Inflammatory macrophage (primary cell): ENCODE measurements at regions not wholly inside any gene's neighbourhood (a gene's known extent, or its start where the extent isn't known, plus 50 kb on each side); places are given as distances from the start of the nearest gene placed in this dataset.

Source experiments
- DNase-seq, 2 donors: peaks; one replicate each; pipeline ENCODE4 v3.0.0-alpha.2; 2020 to 2022

DNA sequence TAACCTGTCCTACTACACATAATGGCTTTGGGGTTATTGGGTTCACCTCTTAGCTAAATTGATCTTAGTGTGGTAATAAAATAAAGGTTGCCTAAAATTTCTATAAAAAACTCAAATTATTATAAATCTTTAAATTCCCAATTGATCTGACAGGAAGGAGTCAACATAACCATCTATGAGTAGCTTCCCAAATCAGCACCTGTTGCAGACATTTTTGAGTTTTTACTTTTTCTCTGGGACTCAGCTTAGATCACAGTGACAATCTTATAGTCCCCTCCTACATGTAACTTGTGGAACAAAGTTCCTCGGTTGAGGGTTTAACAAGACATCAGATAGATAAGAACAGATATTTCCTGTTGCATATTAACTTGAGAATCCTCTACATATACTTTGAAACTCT lies 601.0 kb downstream of the TUSC7 start:
- no peak for DNase-seq

DNA sequence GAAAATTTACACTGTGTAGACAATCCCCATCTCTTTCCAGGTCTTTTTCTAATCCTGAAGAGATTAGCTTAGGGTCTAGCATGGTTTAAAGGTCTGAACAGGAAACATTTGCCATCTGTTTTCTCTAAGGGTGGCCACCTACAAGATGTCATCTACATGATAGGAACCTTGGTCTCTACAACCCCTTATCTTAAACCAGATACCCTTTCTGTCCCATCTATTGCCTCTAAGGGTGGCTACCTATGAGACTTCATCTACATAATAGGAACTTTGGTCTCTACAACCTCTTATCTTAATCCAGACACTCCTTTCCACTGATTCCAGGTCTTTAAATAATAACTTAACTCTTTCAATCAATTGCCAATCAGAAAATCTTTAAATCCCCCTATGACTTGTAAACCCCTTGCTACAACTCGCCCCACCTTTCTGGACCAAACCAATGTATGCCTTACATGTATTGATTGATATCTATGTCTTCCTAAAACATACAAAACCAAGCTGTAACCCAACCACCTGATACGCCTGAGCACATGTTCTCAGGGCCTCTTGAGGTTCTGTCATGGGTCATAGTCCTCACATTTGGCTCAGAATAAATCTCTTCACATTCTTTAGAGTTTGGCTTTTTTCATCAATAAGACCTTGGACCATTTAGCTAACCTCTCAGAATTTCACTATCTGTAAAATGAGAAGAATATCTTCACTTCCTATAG lies 605.0 kb downstream of the TUSC7 start:
- no peak for DNase-seq

DNA sequence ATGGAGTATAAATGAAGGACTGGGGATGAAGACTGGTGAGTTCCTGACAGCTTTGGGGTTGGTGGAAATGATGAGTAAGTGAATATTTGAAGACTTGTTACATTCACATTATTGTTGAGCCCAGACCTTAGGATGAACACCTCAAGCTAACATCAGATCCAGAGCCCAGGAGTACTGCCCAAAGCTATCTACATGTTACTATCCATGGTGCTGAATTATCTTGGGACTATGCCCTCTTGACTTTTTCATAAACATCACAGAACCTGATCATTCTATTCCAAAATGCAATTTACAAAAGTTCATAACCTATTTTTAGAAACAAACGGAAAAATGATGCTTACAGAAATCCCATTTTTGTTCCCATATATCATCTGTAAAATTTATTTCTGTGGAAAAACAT lies 613.3 kb downstream of the TUSC7 start:
- peak in 1 of 2 donors; percentile 1 for DNase-seq

DNA sequence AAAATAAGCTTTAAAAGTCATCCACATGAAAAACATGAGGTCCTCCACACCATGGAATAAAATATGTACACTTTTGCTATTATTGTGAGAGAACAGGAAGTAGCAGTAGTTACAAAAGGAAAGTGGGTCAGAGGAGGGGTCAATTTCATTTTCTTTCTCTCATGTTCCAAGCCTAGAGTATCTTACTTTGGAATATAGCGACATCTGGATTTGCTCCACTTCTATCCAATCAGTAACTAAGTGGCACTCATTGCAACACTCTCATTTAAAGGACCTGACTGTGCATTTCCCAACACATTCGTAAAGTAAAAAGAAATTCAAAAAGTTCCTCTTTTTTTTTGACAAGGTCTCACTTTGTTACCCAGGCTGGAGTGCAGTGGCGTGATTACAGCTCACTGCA lies 637.3 kb downstream of the TUSC7 start:
- peak; percentile 1 to 46 for DNase-seq

DNA sequence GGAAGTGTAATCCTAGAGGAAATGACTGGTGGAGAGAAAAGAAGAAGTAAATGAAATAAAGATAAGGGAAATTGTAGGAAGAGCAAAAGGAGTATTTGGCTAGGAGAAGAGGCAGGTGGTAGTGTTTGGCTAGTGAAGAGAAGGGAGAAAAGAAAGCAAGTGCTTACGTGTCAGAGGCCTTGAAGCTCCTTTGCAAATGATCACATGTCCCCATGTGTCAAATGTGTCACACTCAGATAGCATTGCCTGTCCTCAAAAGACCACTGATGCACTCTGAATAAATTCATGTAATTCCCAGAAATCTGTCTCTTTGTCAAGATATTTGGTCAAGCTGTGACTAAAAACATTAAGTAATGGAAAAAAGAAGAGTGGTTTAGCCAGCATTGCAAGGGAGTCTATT lies 639.3 kb downstream of the TUSC7 start:
- DNase-seq, result no peak

DNA sequence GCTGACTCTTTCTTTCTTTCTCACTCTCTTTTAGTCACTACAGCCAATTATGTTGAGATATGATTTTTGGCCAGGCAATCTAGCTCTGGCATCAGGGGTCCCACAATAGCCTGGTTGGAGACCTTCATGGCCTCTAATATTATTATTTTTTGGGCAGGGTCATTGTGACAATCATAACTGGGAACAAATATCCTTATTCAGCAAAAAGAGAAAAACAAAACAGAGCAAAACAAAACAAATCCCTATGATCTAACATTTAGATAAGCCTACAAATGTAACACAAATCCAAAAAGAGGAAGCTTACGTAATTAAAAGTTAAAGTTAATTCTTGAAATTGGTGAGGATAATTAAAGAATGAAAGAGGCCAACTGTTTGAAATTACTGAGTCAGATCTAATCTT lies 640.0 kb downstream of the TUSC7 start:
- no peak for DNase-seq

DNA sequence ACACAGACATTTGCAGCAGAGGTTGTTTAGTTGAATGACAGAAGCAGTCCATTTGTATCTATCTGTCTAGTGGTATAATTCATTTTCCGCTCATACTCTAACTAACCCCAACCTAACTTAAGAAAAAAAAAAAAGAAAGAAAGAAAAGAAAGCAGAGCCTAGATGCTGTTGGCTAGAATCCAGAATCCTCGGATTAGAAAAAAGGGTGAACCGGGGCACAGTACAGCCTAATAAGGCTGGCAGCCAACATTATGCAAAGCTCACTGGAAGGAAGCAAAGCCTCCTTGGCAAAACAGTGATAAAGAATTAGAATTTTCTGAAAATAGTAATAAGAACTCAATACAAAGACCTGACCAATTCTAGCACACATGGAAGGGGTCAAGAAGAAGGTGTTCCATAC lies 640.8 kb downstream of the TUSC7 start:
- no peak for DNase-seq

DNA sequence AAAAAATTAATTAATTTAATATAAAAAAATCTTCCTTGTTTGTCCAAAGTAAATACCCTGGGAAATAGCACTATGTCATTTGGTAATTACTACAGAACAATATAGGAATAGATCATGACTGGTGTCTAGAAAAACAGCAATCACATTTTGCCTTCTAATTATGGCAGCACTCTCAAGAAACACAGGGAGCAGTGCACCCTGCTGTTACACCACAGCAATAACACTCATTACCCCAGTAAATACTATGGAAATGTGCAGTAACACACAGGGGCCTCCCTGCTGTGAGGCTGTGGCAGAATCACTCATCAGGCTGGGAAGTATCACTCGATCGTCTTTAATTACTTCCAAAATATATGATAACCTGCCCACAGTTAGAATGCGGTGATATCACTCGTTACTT lies 646.0 kb downstream of the TUSC7 start:
- peak; percentile 23 to 29 for DNase-seq

DNA sequence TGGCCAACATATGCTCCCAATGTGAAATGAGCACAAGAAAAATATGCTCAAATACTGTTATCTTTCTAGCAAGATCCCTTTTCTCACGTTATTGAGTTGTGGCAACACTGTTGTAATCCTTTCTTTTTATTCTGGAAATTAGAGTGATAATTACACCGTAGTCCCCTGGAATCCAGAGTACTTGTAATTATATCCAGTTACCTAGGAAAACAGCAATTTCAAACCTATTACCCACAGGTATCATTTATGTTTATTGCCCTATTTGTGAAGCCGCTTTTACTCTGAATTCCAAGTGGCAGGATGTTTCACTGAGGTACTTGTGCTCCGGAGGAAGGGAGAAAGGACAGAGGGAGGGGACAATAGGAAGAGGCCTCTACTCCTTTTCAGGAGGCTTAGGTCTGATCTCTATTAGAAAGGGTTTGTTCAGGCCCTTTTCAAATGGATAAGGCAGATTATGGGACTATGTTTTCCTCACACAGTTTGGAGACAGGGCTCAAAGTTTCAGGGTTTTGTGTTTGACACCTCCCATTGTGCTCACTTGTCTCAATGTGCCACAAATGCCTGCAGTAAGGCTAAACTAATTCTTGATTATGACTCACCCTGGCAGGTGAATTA lies 646.6 kb downstream of the TUSC7 start:
- DNase-seq, result no peak

DNA sequence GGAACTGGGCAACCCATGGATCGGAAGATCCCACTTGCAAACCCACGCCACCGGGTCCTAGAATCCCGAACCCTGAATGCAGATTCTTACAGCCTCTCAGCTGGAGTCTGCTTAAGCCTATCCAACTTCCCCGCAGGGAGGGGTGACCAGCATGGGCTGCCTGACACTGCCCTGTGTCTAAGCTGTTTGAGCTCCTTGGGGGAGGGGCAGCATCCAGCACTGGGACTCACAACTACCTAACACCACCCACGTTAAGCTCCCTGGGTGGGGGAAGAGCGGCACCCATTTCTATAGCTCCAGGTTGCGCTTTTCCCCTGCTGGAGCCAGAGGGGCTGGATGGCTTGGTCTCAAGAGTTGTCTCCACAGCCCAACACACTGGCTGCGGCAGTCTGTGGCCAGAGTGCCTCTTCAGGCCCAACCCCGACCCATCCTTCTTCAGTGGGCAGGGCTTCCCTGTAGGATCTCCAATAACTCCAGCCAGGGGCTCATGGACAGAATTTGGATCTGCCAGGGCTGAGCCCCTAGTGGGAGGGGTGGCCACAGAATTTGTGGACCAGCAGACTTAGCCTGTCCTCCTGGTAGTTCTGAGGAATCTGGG lies 649.2 kb downstream of the TUSC7 start:
- no peak for DNase-seq

DNA sequence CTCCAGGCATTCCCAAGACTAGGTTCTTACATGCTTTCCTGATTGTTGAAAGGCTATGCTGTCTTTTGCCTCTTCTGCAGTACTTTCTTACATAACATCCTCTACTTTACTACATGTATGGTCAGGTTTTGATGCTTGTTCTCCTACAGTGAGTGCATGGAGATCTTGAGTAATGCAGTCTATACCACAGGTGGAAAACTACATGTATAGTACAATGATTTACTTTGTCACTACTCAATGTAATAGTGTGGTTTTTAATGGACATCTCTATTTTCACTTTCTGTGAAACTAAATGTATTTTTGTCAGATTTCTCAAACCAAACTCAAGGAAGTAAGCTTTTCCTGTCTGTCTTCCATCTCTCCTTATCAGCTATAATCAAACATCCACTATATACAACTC lies 657.0 kb downstream of the TUSC7 start:
- no peak for DNase-seq

DNA sequence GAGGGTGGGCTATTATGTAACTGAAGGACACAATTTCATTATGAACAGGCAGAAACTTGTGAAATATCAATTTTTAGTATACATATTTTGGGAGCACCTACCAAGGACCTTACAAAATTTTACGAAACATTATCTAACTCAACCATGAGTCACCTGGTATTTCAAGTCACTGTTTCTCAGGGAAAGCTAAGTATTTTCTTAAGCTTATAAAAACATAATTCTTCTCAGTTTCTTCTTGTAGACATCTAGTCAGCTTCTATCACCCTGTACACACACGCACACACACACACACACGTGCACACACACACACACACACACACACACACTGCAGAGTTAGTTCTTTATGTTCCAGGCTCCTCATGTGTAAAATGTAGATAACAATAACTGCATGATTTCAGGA lies 658.3 kb downstream of the TUSC7 start:
- DNase-seq, result no peak

DNA sequence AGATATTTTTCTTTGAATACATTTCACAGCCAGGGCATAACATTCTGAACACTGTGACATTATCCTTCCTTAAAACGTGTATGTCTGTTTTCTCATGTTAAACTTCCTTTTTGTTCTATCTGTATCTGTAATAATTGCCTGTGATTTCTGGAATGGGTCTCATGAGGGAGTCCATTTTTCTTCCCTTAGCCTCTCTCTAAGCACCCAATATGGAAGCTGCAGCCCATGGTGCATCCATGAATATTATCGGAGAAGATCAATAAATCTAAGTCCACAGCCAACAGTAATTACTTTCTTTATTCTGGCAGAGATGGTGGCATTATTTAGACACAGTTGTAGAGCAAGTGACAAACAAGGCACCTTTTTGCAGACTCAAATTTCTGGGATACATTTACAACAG lies 671.1 kb downstream of the TUSC7 start:
- DNase-seq, result no peak

DNA sequence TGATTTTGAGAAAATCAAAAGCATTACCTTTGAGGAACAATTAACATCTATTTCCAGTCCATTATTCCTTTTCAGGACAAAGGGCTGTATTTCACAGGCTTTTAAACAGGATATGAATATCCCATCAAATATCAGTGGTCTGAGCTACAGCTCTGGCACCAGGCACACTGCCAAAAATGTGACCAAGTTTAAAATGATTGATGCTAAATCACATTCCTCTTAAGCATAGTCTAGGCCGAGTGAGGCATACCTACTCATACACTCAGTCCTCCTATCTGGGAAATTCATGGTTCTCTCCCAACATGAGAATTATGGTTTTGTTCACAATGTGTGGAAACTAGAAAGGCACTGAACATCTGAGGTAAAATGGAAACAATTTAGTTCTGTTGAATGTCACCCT lies 683.5 kb downstream of the TUSC7 start:
- DNase-seq, result no peak

DNA sequence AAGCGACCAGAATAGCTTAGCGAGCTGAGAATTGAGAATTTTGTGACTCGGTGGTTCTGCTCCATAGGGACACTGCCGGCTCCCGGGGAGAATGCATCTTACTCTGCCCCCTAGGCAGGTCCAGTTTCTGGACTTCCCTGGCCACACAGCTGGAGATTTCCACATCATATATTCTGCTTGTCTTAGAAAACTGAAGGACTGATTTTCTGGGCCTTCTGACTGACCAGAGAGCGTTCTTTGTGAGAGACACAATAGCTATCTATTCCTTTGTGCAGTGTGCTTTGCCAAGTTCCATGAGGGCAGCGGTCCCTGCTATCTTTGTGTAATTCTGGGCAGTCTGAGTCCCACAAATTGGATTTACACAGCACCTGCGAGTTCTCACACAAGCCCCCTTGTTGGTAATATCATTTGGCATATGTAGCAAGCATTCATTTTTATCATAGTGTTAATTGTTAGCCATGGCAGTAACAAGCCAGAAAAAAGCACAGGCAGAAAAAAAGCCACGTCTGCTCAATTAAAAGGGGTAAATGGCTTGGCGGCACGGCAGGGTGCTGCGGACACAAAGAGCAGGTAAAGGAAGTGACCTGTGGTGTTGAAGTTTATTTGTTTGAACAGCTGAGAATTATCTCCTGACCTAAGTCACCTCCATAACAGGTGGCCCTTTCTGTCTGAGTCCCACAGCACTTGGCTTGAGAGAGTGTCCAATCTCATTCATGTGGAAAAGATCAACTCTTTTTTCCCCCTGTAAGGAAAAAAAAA lies 688.7 kb downstream of the TUSC7 start:
- no peak for DNase-seq

DNA sequence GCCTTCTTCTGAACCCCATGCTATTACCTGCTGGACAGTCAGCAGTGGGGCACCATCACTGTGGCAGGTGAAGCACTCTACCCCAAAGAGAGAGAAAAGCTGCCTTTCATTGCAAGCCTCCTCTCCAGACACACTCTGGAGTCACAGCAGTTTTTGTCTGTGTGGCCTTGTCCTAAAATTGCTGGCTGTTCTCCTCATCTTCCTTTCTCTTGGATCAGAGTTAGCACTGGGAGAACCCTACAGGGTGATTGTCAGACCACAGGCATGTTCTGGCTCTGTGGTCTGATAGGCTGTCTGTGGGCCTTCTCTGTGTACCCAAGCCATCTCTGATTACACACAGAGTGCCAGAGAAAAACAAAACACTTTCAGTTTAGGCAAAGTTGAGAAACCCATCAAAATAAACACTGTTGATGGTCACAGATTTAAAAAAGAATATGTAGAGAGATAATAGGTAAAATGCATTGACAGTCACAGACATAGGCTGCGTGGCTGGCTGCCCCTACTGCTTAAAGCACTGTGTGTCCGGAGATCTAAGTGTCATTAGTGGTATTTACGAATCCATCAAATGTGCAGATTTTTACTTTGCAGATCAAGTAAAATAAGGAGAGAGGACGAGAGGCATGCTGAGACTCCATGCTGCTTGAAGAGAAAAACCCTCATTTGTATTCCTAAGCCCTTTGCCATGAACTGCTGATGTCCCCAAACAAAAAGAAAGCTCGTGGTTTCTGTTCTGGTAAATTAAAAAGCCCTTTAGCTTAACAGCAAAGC lies 689.9 kb downstream of the TUSC7 start:
- DNase-seq, result no peak

DNA sequence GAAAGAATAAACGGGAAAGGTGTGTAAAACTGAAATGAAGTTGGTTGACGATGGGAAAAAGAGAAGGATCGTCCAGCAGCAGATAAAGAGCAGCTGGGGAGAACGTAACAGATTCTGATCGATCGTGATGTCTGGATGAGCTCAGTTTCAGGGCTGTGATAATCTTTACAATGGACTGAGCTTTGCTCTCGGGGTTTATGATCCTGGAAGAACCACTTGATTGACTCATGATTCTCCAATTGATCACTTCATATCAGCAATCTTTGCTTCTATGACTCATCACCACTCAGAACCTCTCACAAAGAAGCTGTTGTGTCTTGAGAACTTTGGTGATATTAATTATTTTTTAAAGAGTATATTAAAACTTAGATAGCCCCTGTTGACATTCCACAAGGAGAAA lies 690.7 kb downstream of the TUSC7 start:
- DNase-seq, result no peak

DNA sequence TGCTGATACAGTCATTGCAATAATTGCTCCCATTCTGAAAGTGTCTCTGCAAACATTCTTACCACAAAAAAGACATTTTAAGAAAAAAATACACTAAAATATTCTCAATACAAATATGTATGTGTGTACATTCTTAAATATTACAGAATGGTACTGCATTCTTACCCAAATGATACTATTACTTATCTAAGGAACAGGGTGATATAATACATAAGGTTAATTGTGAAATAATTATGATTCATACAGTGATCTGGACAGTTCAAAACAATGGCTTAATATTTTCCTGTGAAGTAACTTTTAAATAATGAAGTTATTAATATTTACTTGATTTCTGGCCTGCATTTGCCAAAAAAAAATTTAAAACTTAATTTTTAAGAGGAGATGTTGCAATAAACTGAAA lies 694.6 kb downstream of the TUSC7 start:
- peak in 1 of 2 donors; percentile 89 for DNase-seq

DNA sequence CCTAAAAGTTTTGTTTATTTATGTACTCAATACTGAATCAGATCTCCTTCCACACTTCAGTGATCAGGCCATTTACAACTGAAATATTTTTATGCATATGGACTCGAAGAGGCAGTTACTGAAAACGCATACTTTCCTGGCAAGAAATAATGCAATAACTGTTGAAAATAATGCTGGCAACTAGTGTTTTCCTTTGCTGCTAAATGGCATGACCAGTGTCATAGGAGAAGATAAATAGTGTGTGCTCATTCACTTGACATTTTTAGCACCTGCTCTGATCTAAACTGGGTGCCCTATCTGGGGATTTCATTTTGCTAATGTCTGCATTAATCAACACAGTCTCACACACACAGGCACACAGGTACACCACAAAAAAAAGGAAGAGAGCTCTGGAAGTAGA lies 695.2 kb downstream of the TUSC7 start:
- DNase-seq, result no peak

DNA sequence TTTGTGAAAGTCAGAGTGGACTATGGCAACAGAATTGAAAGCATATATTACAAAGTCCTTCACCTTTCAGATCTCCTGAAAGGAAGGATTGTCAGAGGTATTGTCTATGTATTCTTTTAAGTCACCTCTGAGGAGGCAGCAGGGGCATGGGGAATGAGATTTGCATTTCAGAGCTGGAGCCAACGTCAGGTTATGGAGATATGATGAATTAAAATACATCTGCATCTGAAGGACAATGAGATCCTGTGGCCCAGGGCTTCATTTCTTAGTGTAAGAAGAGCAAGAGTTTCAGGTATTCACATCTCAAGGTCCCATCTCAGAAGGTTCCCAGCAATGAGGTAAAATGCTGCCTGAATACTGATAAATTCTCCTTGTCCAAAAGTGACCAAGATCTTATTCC lies 695.8 kb downstream of the TUSC7 start:
- no peak for DNase-seq

DNA sequence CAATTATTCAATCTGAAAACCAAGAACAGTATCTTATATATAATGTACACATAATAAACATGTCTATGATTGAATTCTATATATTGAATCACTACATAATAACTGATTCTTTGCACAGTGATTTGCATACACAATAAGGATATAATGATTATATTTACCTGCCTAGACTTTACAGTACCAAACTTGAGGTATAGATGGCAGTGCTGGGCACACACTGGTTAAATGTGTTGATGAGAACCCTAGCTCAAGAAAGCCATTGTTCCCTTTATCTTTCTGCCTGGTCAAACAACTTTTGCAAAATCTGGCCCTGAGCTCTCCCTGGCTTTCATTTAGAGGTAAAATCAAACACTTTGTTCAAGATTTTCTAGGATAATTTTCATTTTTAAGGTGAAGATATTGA lies 697.7 kb downstream of the TUSC7 start:
- peak; percentile 18 to 32 for DNase-seq

DNA sequence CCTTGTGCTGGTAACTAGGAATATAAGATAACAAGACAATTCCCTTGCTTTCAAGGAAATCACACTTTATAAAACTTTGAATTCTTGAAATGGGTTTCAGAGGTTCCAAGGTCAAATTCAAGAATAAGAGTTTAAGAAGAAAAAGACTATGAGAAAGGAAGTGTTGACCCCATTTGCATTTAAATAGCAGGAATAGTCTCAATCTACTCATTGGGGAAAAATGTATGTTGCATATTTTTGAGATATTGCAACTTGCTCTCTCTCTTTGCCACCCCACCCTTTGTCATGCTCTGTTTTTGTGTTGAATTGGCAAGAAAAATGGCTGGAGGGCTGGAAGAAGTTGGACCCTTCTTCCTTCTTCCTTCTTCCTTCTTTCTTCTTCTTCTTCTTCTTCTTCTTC lies 699.2 kb downstream of the TUSC7 start:
- no peak for DNase-seq

DNA sequence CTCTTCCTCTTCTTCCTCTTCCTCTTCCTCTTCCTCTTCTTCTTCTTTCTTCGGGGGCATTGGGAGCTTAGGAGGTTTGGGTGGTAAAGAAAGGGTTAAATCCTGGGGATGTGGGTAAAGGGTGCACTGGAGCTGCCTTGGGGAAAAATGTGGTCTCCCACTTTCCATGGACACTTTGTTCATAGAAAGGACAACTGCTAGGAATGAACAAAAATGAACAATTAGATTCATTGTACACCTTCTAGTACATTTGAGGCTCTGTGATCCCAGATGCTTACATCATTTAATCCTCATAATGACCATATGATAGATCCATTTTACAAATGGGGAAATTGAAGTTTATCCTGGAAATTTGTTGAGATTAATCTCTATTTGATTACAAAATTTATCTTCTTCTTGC lies 699.7 kb downstream of the TUSC7 start:
- DNase-seq, result no peak
